K562 (cell line): ENCODE measurements at regions not wholly inside any gene's neighbourhood (a gene's known extent, or its start where the extent isn't known, plus 50 kb on each side); places are given as distances from the start of the nearest gene placed in this dataset.

Source experiments
- ATAC-seq: fragments of 200-7000 bp; cut with Tn5 transposase; 3 replicates; pipeline ENCODE4 v1.9.1; 2020; ENCODE audit warnings: moderate library complexity
- BruUV-seq: library from RNA; stranded (reverse); fragments of 400-500 nt; replicated peaks from 2 replicates; lab custom pipeline; 2021; lab: Mats Ljungman, UMichigan
- CTCF ChIA-PET: fragments of 300-600 bp; formaldehyde crosslinking; extraction: SDS; loops from one replicate; lab custom pipeline; 2021; ENCODE audit warnings: low intra/inter-chr PET ratio; lab: Yijun Ruan, JAX
- POLR2A ChIA-PET: fragments of 300-600, 350-650 bp; sonication (Branson Sonifier 250); formaldehyde crosslinking; extraction: SDS; loops from one replicate; lab custom pipeline; 2021; ENCODE audit warnings: antibody characterized with exemption, inconsistent platforms; lab: Yijun Ruan, JAX
- DNase-seq, 4 experiments: peaks; one replicate each; pipeline versions ENCODE4 v3.0.0 to v3.0.0-alpha.2; 2011 to 2018; ENCODE audit warnings: low spot score in 3 of 4, mixed read lengths in 3 of 4; ENCODE audit errors: extremely low read depth in 1 of 4
- FAIRE-seq: peaks from 2 replicates; lab custom pipeline; 2011; peaks lifted over from hg19 to GRCh38; lab: Jason Lieb, UNC
- H2AFZ ChIP-seq: 2 replicates; pipeline ENCODE4 v1.6.0; 2011; ENCODE audit warnings: low read depth, low read length, control low read depth, inconsistent platforms
- H3K27ac ChIP-seq: fragments of 200-600 bp; 3 replicates; pipeline ENCODE4 v1.8.0; 2011; ENCODE audit warnings: low read depth, mild to moderate bottlenecking, control low read depth, inconsistent platforms, low read length, moderate library complexity, mixed read lengths; ENCODE audit errors: extremely low read depth
- H3K27me3 ChIP-seq, 2 experiments: fragments of 300-600 bp in 1 of 2; 2 replicates in 1 of 2; 3 replicates in 1 of 2; pipeline versions ENCODE4 v1.6.0 to v1.8.0; 2011; ENCODE audit warnings: inconsistent platforms in 2 of 2, low read length in 2 of 2, mild to moderate bottlenecking in 1 of 2, mixed read lengths in 1 of 2, moderate library complexity in 1 of 2; ENCODE audit not compliant: control insufficient read depth in 2 of 2, insufficient read depth in 2 of 2
- H3K36me3 ChIP-seq: fragments of 300-600 bp; 3 replicates; pipeline ENCODE4 v1.8.0; 2011; ENCODE audit warnings: mild to moderate bottlenecking, low read length, inconsistent platforms; ENCODE audit not compliant: control insufficient read depth, insufficient read depth
- H3K4me1 ChIP-seq, 2 experiments: fragments of 200-600 bp in 1 of 2; replicated peaks in 1 of 2; 2 replicates in 1 of 2; 3 replicates in 1 of 2; pipeline versions ENCODE4 v1.5.1 to v1.8.0; 2011; ENCODE audit warnings: inconsistent platforms in 2 of 2, low read length in 2 of 2, mild to moderate bottlenecking in 1 of 2, mixed read lengths in 1 of 2, moderate library complexity in 1 of 2; ENCODE audit not compliant: control insufficient read depth in 2 of 2, insufficient read depth in 2 of 2
- H3K4me2 ChIP-seq: 2 replicates; pipeline ENCODE4 v1.6.1; 2011; ENCODE audit warnings: low read length, control low read depth, inconsistent platforms, mixed read lengths; ENCODE audit not compliant: insufficient read depth
- H3K4me3 ChIP-seq: fragments of 200-600 bp; sonication (generic), shearing (Covaris generic); 2 replicates; pipeline ENCODE4 v1.5.1; 2016; ENCODE audit warnings: control low read depth, inconsistent platforms
- H3K79me2 ChIP-seq: fragments of 200-600 bp; 3 replicates; pipeline ENCODE4 v1.8.0; 2011; ENCODE audit warnings: low read length, inconsistent platforms; ENCODE audit not compliant: control insufficient read depth, insufficient read depth
- H3K9ac ChIP-seq, 2 experiments: 2 replicates each; pipeline versions ENCODE4 v1.6.0 to v1.6.1; 2011; ENCODE audit warnings: low read depth in 2 of 2, low read length in 2 of 2, control low read depth in 1 of 2, inconsistent platforms in 1 of 2, mild to moderate bottlenecking in 1 of 2, mixed read lengths in 1 of 2; ENCODE audit not compliant: insufficient read depth in 1 of 2
- H3K9me1 ChIP-seq: one replicate; pipeline ENCODE4 v1.6.0; 2011; ENCODE audit warnings: inconsistent platforms, mild to moderate bottlenecking, low read length, moderate library complexity; ENCODE audit not compliant: control insufficient read depth, insufficient read depth
- H3K9me3 ChIP-seq: replicated peaks from 2 replicates; pipeline ENCODE4 v1.5.1; 2011; ENCODE audit warnings: low read depth, low read length, inconsistent platforms; ENCODE audit not compliant: control insufficient read depth, insufficient read depth
- H4K20me1 ChIP-seq: replicated peaks from 2 replicates; pipeline ENCODE4 v1.6.1; 2011; ENCODE audit warnings: low read length, inconsistent platforms, mixed read lengths; ENCODE audit not compliant: control insufficient read depth, insufficient read depth
- DLX4 ChIP-seq: fragments of 250-450 bp; sonication (Bioruptor Pico); IDR thresholded peaks from 2 replicates; pipeline ENCODE4 v1.6.1; 2021; ENCODE audit warnings: mild to moderate bottlenecking
- ELF2 ChIP-seq: fragments of 250-450 bp; sonication (Bioruptor Pico); IDR thresholded peaks from 2 replicates; pipeline ENCODE4 v1.5.0; 2021; ENCODE audit warnings: mild to moderate bottlenecking
- ESRRA ChIP-seq: fragments of 450-650 bp; IDR thresholded peaks from 2 replicates; pipeline ENCODE4 v1.6.1; 2014; ENCODE audit warnings: low read depth, mild to moderate bottlenecking, moderate library complexity, borderline replicate concordance
- JUND ChIP-seq, 2 experiments: IDR thresholded peaks; 2 replicates in 1 of 2; 3 replicates in 1 of 2; pipeline ENCODE4 v1.6.1; 2011; ENCODE audit warnings: borderline replicate concordance in 2 of 2, low read depth in 2 of 2, low read length in 2 of 2, improper control_type of control experiment in 1 of 2, missing biosample characterization in 1 of 2, missing genetic modification characterization in 1 of 2, missing genetic modification reagents in 1 of 2
- MTA3 ChIP-seq: fragments of 450-650 bp; formaldehyde crosslinking; IDR thresholded peaks from 2 replicates; pipeline ENCODE4 v1.6.1; 2017; ENCODE audit warnings: mild to moderate bottlenecking, borderline replicate concordance
- NFYB ChIP-seq: IDR thresholded peaks from 2 replicates; pipeline ENCODE4 v1.6.1; 2011; ENCODE audit warnings: mild to moderate bottlenecking, moderate library complexity; ENCODE audit not compliant: insufficient read length; ENCODE audit errors: extremely low read depth
- PHB ChIP-seq: fragments of 250-450 bp; sonication (Bioruptor Pico); IDR thresholded peaks from 2 replicates; pipeline ENCODE4 v1.5.0; 2021
- RBFOX2 ChIP-seq: fragments of 200-400 bp; formaldehyde crosslinking; IDR thresholded peaks from 2 replicates; pipeline ENCODE4 v1.6.1; 2017; ENCODE audit warnings: low read depth, mild to moderate bottlenecking, low read length, moderate library complexity
- RBM14 ChIP-seq: fragments of 200-400 bp; formaldehyde crosslinking; IDR thresholded peaks from 2 replicates; pipeline ENCODE4 v1.6.1; 2018; ENCODE audit warnings: low read depth, mild to moderate bottlenecking, low read length, moderate library complexity, borderline replicate concordance; ENCODE audit not compliant: insufficient read depth
- REST ChIP-seq, 2 experiments: fragments of 450-650 bp; formaldehyde crosslinking in 1 of 2; IDR thresholded peaks; 2 replicates each; pipeline versions ENCODE4 v1.4.0 to v1.6.1; 2014 to 2020; ENCODE audit warnings: mild to moderate bottlenecking in 2 of 2, borderline replicate concordance in 1 of 2, low read depth in 1 of 2
- SNIP1 ChIP-seq: fragments of 450-650 bp; IDR thresholded peaks from 2 replicates; pipeline ENCODE4 v1.7.1; 2017; ENCODE audit warnings: low read depth, mild to moderate bottlenecking
- TBL1XR1 ChIP-seq, 2 experiments: IDR thresholded peaks; 2 replicates each; pipeline ENCODE4 v1.6.1; 2012; ENCODE audit warnings: improper control_type of control experiment in 2 of 2, low read length in 2 of 2, mild to moderate bottlenecking in 1 of 2
- TEAD4 ChIP-seq, 2 experiments: sonication (generic) in 1 of 2; formaldehyde crosslinking in 1 of 2; IDR thresholded peaks; 2 replicates each; pipeline versions ENCODE4 v1.6.1 to v1.8.0; 2012 to 2022; ENCODE audit warnings: borderline replicate concordance in 1 of 2, inconsistent platforms in 1 of 2, low read length in 1 of 2, mild to moderate bottlenecking in 1 of 2, missing genetic modification reagents in 1 of 2
- WGBS: fragments of 100-300 bp; shearing (Covaris generic); methylation state at CpG from one replicate; pipeline ENCODE4 v1.1.6; 2016; ENCODE audit warnings: low coverage, mixed read lengths; ENCODE audit not compliant: insufficient coverage; ENCODE audit errors: missing lambda C conversion rate; 5-methylcytosine and 5-hydroxymethylcytosine counted together
- in situ Hi-C: fragments of 300-500 bp; cut with MboI; formaldehyde crosslinking; loops from 4 replicates; pipeline ENCODE4 v1.15.0; 2018; ENCODE audit warnings: inconsistent platforms, mixed read lengths
- intact Hi-C: fragments of 100-400 bp; cut with micrococcal nuclease; formaldehyde crosslinking; loops from 2 replicates; pipeline ENCODE4 v1.14.2; 2022

GRCh38 chrX:42119076-42119475, 195.7 kb upstream of the CASK start:
- H3K9me1 ChIP-seq, result no peaks in the 10 kb centered on the region
- intact Hi-C loops (no loop called here), in situ Hi-C loops (no loop called here)
- H3K4me2 ChIP-seq, result no peak overlapping the region
- H3K27me3 ChIP-seq, result no peaks in the 10 kb centered on the region
- BruUV-seq, result no TSS peak
- no peak for FAIRE-seq
- H3K9me3 ChIP-seq, result no peaks in the 10 kb centered on the region
- ChIA-PET POLR2A (no interaction called here), CTCF (no interaction called here)
- no peak for DNase-seq
- no peak overlapping the region for H3K27ac ChIP-seq
- no peak overlapping the region for H2AFZ ChIP-seq
- H3K4me1 ChIP-seq, result no peaks in the 10 kb centered on the region
- no peaks in the 10 kb centered on the region for H3K36me3 ChIP-seq
- no peaks in the 10 kb centered on the region for H4K20me1 ChIP-seq
- 0% methylated on average over 1 of the region's 1 CpG for WGBS
- H3K79me2 ChIP-seq, result no peaks in the 10 kb centered on the region
- H3K9ac ChIP-seq, result no peak overlapping the region
- no peak overlapping the region for H3K4me3 ChIP-seq
- ATAC-seq, result no peak
- no peak for TF ChIP-seq SNIP1
- no peak for TF ChIP-seq MTA3
- no peak for TF ChIP-seq DLX4 (CRISPR knock-in tag)
- TF ChIP-seq TBL1XR1 (IDR thresholded peaks at IDR 0.05; ENCODE audit: low read length in 2 of 2), result no peak
- TF ChIP-seq RBM14, result no peak
- no peak for TF ChIP-seq NFYB
- TF ChIP-seq RBFOX2, result no peak
- no peak for TF ChIP-seq JUND (IDR thresholded peaks at IDR 0.05; ENCODE audit: borderline replicate concordance, low read depth, low read length)
- TF ChIP-seq JUND (tag; IDR thresholded peaks at IDR 0.05; ENCODE audit: borderline replicate concordance, low read depth, low read length), result no peak
- TF ChIP-seq PHB, result no peak
- TF ChIP-seq TEAD4 (IDR thresholded peaks at IDR 0.05; ENCODE audit: low read length), result no peak
- TF ChIP-seq TEAD4 (CRISPR knock-in tag; IDR thresholded peaks at IDR 0.05; ENCODE audit: borderline replicate concordance), result no peak
- TF ChIP-seq ESRRA, result no peak
- no peak for TF ChIP-seq REST (IDR thresholded peaks at IDR 0.05; ENCODE audit: borderline replicate concordance)
- no peak for TF ChIP-seq REST (CRISPR knock-in tag; IDR thresholded peaks at IDR 0.05; ENCODE audit: low read depth)
- TF ChIP-seq ELF2 (CRISPR knock-in tag), result no peak
